Upper lobe of left lung (tissue), 6 donors: ENCODE measurements at regions not wholly inside any gene's neighbourhood (a gene's known extent, or its start where the extent isn't known, plus 50 kb on each side); places are given as distances from the start of the nearest gene placed in this dataset.

Experiments used
- ATAC-seq, 2 donors: fragments of 200-7000 bp; cut with Tn5 transposase; one replicate each; pipeline ENCODE4 v1.9.1; 2022; ENCODE audit warnings: mild to moderate bottlenecking in 2 of 2, moderate library complexity in 2 of 2; ENCODE audit not compliant: low FRiP score in 2 of 2
- DNase-seq, 2 donors: peaks; one replicate each; pipeline ENCODE4 v3.0.0-alpha.2; 2019 to 2020
- H3K27ac ChIP-seq, 4 donors: fragments of 200-600 bp; sonication (generic); one replicate each; pipeline ENCODE4 v1.5.1; 2016 to 2019
- H3K27me3 ChIP-seq, 4 donors: fragments of 200-600 bp; sonication (generic); one replicate each; pipeline ENCODE4 v1.5.1; 2017 to 2019
- H3K36me3 ChIP-seq, 4 donors: fragments of 200-600 bp; sonication (generic); one replicate each; pipeline ENCODE4 v1.5.1; 2016 to 2019
- H3K4me1 ChIP-seq, 4 donors: fragments of 200-600 bp; sonication (generic); one replicate each; pipeline ENCODE4 v1.5.1; 2018 to 2019
- H3K4me3 ChIP-seq, 4 donors: fragments of 200-600 bp; sonication (generic); one replicate each; pipeline ENCODE4 v1.5.1; 2017 to 2019; ENCODE audit warnings: mild to moderate bottlenecking in 2 of 4, moderate library complexity in 1 of 4
- H3K9me3 ChIP-seq, 4 donors: fragments of 200-600 bp; sonication (generic); one replicate each; pipeline ENCODE4 v1.5.1; 2018 to 2019
- CTCF ChIP-seq, 6 experiments: fragments of 450-650 bp in 4 of 6; fragments of 200-600 bp in 2 of 6; sonication (generic) in 2 of 6; IDR thresholded peaks; one replicate each; pipeline ENCODE4 v1.5.1; 2016 to 2019; ENCODE audit warnings: antibody characterized with exemption in 6 of 6
- EP300 ChIP-seq, 4 donors: sonication (generic); formaldehyde crosslinking; IDR thresholded peaks; one replicate each; pipeline ENCODE4 v1.5.1; 2017; ENCODE audit warnings: antibody characterized with exemption in 4 of 4, control low read depth in 2 of 4
- POLR2A ChIP-seq, 4 donors: fragments of 450-650 bp; IDR thresholded peaks; one replicate each; pipeline ENCODE4 v1.5.1; 2016 to 2017; ENCODE audit warnings: antibody characterized with exemption in 4 of 4, mild to moderate bottlenecking in 2 of 4
- POLR2AphosphoS5 ChIP-seq, 2 donors: sonication (generic); formaldehyde crosslinking; IDR thresholded peaks; one replicate each; pipeline ENCODE4 v1.5.1; 2017; ENCODE audit warnings: antibody characterized with exemption in 2 of 2
- WGBS, 2 donors: methylation state at CpG; one replicate each; pipeline ENCODE4 v1.1.5; 2017 to 2018; 5-methylcytosine and 5-hydroxymethylcytosine counted together
- donor health status: DM: no; HTN: no; CAD: no; lungs with moderate emphysema.
- donor health status: DM: no; HTN: yes; CAD: no; lungs with severe emphysema.

- TF ChIP-seq EP300 (IDR thresholded peaks at IDR 0.05) = no peak
- TF ChIP-seq POLR2AphosphoS5 (IDR thresholded peaks at IDR 0.05) = no peak
- no peak for TF ChIP-seq POLR2A (IDR thresholded peaks at IDR 0.05)
- TF ChIP-seq CTCF (IDR thresholded peaks at IDR 0.05) = no peak
- Histone ChIP-seq H3K9me3 (no peaks in the 10 kb centered on the region), H3K4me3 (no peak overlapping the region), H3K27ac (no peak overlapping the region), H3K27me3 (no peaks in the 10 kb centered on the region), H3K36me3 (no peaks in the 10 kb centered on the region), H3K4me1 (peaks cover 0 to 9% (median 0%) of the 10 kb centered on the region in 4 donors)
- DNase-seq (no peak), ATAC-seq (no peak)
- 41 to 62% methylated on average over 1 of the region's 1 CpG for WGBS, 2 donors
Measured at GRCh38 chr5:102663749-102664530, 91.2 kb upstream of the PAM start.

GRCh38 chr5:102664616-102665335 is 90.3 kb upstream of the PAM start:
- H3K4me3 ChIP-seq = no peak overlapping the region

GRCh38 chr5:102666164-102666946 is 88.8 kb upstream of the PAM start:
- TF ChIP-seq EP300 (IDR thresholded peaks at IDR 0.05) (no peak), POLR2AphosphoS5 (IDR thresholded peaks at IDR 0.05) (no peak), CTCF (IDR thresholded peaks at IDR 0.05) (no peak), POLR2A (IDR thresholded peaks at IDR 0.05) (no peak)
- Histone ChIP-seq H3K4me3 (no peak overlapping the region), H3K9me3 (no peaks in the 10 kb centered on the region), H3K27ac (no peak overlapping the region), H3K27me3 (no peaks in the 10 kb centered on the region), H3K36me3 (no peaks in the 10 kb centered on the region), H3K4me1 (peaks cover 0 to 9% (median 0%) of the 10 kb centered on the region in 4 donors)
- DNase-seq (no peak), ATAC-seq (no peak)
- 73 to 77% methylated on average over 4 of the region's 4 CpGs for WGBS, 2 donors

More at GRCh38 chr5:102664616-102665335, 90.3 kb upstream of the PAM start:
- H3K4me1 ChIP-seq = peaks cover 0 to 9% (median 0%) of the 10 kb centered on the region in 4 donors
- DNase-seq (no peak), ATAC-seq (no peak)
- 53 to 65% methylated on average over 4 of the region's 4 CpGs for WGBS, 2 donors
- no peaks in the 10 kb centered on the region for H3K9me3 ChIP-seq
- TF ChIP-seq CTCF (IDR thresholded peaks at IDR 0.05) (no peak), POLR2A (IDR thresholded peaks at IDR 0.05) (no peak), POLR2AphosphoS5 (IDR thresholded peaks at IDR 0.05) (no peak), EP300 (IDR thresholded peaks at IDR 0.05) (no peak)
- H3K36me3 ChIP-seq = no peaks in the 10 kb centered on the region
- no peaks in the 10 kb centered on the region for H3K27me3 ChIP-seq
- H3K27ac ChIP-seq = no peak overlapping the region

GRCh38 chr5:102668220-102668932 is 86.7 kb upstream of the PAM start:
- H3K4me1 ChIP-seq = peaks cover 0 to 9% (median 0%) of the 10 kb centered on the region in 4 donors
- H3K27me3 ChIP-seq = no peaks in the 10 kb centered on the region
- H3K36me3 ChIP-seq = no peaks in the 10 kb centered on the region
- 57 to 76% methylated on average over 3 of the region's 3 CpGs for WGBS, 2 donors
- H3K9me3 ChIP-seq = no peaks in the 10 kb centered on the region
- DNase-seq (no peak), ATAC-seq (no peak)
- no peak overlapping the region for H3K4me3 ChIP-seq
- H3K27ac ChIP-seq = no peak overlapping the region
- TF ChIP-seq POLR2AphosphoS5 (IDR thresholded peaks at IDR 0.05) = no peak
